Ishikawa (cell line): ENCODE measurements at regions not wholly inside any gene's neighbourhood (a gene's known extent, or its start where the extent isn't known, plus 50 kb on each side); places are given as distances from the start of the nearest gene placed in this dataset.

Experiments
- CEBPB ChIP-seq: IDR thresholded peaks from 2 replicates; pipeline ENCODE4 v1.6.1; 2012
- CREB1 ChIP-seq: IDR thresholded peaks from 2 replicates; pipeline ENCODE4 v1.6.1; 2012; ENCODE audit warnings: low read depth
- EGR1 ChIP-seq: IDR thresholded peaks from 2 replicates; pipeline ENCODE4 v1.6.1; 2012
- EP300 ChIP-seq: IDR thresholded peaks from 2 replicates; pipeline ENCODE4 v1.6.1; 2012; ENCODE audit warnings: borderline replicate concordance
- FOXM1 ChIP-seq: IDR thresholded peaks from 2 replicates; pipeline ENCODE4 v1.6.1; 2012; ENCODE audit warnings: low read depth, borderline replicate concordance
- NFIC ChIP-seq: IDR thresholded peaks from 2 replicates; pipeline ENCODE4 v1.6.1; 2012
- RAD21 ChIP-seq: IDR thresholded peaks from 2 replicates; pipeline ENCODE4 v1.6.1; 2012; ENCODE audit warnings: low read depth
- TAF1 ChIP-seq: IDR thresholded peaks from 2 replicates; pipeline ENCODE4 v1.6.1; 2012; ENCODE audit warnings: low read depth, mild to moderate bottlenecking
- TCF12 ChIP-seq: IDR thresholded peaks from 2 replicates; pipeline ENCODE4 v1.6.1; 2012; ENCODE audit warnings: low read depth
- TEAD4 ChIP-seq: IDR thresholded peaks from 2 replicates; pipeline ENCODE4 v1.6.1; 2012
- YY1 ChIP-seq: IDR thresholded peaks from 2 replicates; pipeline ENCODE4 v1.6.1; 2012; ENCODE audit warnings: low read depth
- ZBTB7A ChIP-seq: IDR thresholded peaks from 2 replicates; pipeline ENCODE4 v1.6.1; 2012; ENCODE audit warnings: low read depth
- TF ChIP-seq, protein P1 (sequence below): IDR thresholded peaks from 2 replicates; pipeline ENCODE4 v1.6.1; 2012; ENCODE audit warnings: low read depth, mild to moderate bottlenecking
- TF ChIP-seq, protein P2 (sequence below): IDR thresholded peaks from 2 replicates; pipeline ENCODE4 v1.6.1; 2012
- TF ChIP-seq, protein P3 (sequence below): IDR thresholded peaks from 2 replicates; pipeline ENCODE4 v1.6.1; 2012

DNA sequence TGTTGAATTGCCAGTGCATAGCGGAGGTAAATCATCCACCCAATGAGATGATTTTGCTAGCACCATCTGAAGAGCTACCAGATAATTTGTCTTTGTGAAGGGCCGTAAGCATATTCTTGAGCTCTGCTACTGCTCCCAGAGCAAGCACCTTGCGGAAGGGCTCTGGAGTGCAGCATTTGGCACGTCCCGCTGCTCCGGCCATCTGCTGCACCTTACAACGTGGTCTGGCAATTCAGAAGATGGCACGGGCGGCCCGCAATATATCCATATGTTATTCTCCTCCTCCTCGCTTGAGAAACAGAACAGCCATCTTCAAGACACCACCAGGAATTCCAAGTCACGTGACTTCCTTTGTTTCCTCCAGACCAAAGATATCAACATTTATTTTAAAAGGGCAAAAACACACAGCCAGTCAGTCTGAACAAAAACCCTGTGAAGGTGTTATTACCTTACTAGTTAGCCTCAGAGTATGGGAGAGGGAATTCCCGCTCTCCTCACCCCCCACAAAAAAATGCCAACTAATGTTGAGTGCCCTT, 1095.7 kb upstream of the TENM3 start:
- TF ChIP-seq, protein P1, sequence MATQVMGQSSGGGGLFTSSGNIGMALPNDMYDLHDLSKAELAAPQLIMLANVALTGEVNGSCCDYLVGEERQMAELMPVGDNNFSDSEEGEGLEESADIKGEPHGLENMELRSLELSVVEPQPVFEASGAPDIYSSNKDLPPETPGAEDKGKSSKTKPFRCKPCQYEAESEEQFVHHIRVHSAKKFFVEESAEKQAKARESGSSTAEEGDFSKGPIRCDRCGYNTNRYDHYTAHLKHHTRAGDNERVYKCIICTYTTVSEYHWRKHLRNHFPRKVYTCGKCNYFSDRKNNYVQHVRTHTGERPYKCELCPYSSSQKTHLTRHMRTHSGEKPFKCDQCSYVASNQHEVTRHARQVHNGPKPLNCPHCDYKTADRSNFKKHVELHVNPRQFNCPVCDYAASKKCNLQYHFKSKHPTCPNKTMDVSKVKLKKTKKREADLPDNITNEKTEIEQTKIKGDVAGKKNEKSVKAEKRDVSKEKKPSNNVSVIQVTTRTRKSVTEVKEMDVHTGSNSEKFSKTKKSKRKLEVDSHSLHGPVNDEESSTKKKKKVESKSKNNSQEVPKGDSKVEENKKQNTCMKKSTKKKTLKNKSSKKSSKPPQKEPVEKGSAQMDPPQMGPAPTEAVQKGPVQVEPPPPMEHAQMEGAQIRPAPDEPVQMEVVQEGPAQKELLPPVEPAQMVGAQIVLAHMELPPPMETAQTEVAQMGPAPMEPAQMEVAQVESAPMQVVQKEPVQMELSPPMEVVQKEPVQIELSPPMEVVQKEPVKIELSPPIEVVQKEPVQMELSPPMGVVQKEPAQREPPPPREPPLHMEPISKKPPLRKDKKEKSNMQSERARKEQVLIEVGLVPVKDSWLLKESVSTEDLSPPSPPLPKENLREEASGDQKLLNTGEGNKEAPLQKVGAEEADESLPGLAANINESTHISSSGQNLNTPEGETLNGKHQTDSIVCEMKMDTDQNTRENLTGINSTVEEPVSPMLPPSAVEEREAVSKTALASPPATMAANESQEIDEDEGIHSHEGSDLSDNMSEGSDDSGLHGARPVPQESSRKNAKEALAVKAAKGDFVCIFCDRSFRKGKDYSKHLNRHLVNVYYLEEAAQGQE, result no peak
- TF ChIP-seq, protein P2, sequence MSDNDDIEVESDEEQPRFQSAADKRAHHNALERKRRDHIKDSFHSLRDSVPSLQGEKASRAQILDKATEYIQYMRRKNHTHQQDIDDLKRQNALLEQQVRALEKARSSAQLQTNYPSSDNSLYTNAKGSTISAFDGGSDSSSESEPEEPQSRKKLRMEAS, result no peak
- TF ChIP-seq RAD21 (no peak), ZBTB7A (no peak), EP300 (no peak), CREB1 (no peak), NFIC (no peak), FOXM1 (no peak), TAF1 (no peak), CEBPB (no peak), TEAD4 (no peak), YY1 (no peak), EGR1 (no peak), TCF12 (no peak)
- TF ChIP-seq, protein P3, sequence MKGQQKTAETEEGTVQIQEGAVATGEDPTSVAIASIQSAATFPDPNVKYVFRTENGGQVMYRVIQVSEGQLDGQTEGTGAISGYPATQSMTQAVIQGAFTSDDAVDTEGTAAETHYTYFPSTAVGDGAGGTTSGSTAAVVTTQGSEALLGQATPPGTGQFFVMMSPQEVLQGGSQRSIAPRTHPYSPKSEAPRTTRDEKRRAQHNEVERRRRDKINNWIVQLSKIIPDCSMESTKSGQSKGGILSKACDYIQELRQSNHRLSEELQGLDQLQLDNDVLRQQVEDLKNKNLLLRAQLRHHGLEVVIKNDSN, result no peak

DNA sequence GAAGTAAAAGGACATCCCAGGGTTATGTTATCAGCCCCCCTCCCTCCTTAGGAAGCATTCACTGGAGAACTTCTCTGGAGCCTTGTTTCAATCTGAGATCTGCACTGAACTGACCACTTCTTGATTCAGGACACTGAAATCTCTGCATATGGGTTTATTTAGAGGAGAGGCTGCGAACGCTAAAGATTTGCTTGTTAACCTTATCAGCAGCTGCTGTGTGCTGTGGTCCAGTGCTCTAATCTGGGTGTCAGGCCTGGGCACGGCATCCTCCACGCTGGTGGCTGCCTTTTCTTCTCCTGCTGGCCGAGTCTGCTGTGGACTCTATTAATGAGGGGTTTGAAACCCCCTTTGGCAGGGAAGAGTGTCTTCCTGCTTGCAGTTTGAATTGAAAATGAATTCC, 1094.7 kb upstream of the TENM3 start:
- TF ChIP-seq CEBPB, result no peak
- TF ChIP-seq ZBTB7A, result no peak
- TF ChIP-seq, protein P3, result no peak
- TF ChIP-seq RAD21, result no peak

DNA sequence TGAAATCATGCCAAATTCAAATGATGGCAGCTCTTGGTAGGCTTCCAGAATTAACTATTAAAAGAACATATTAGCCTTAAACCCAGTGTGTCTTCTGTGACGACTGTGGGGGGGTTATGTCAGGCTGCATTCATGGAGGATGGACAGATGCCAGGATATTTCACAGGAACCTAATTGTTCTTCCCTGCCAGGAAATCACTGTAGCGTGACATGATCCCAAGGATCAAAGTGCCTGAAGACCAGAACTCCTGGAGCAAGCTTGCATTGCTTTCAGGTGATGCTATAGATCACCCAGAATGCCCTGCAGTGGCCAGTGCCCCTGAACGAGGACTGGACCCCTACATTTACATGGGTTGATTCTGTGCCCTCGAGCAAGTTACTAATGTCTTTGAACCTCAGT, 1093.0 kb upstream of the TENM3 start:
- peak; percentile 87 for TF ChIP-seq TEAD4
- peak; percentile 83 for TF ChIP-seq EP300
- no peak for TF ChIP-seq TAF1
- TF ChIP-seq CEBPB, result peak; percentile 52; the same call in 1 of the 2 replicates
- peak; percentile 97 for TF ChIP-seq NFIC
- TF ChIP-seq FOXM1, result 0 out of 2 replicates have a peak, but pooled peaks have one; percentile 33
- TF ChIP-seq CREB1, result no peak
- no peak for TF ChIP-seq RAD21
- TF ChIP-seq TCF12, result peak; percentile 89
- TF ChIP-seq YY1, result peak; percentile 50; the same call in 1 of the 2 replicates
- TF ChIP-seq, protein P3, result no peak
- no peak for TF ChIP-seq EGR1

DNA sequence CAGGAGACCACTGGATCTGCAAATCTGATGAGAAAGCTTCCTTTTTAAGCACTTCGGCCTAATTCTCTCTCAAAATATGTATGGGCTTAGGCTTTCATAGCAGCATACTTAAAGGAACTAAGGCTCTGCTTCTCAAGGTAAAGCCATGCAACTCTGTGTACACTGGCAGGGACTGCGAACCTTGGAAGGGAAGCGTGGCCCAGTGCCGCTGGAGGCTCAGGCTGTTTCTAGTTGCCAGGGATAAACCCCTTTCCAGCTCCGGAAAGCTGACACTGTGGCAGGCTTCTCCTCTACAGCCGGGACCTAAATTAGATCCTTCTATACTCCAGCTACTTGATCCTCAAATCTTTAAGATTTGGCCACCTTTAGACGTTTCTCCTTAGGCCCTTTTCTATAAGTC, 1091.3 kb upstream of the TENM3 start:
- TF ChIP-seq CEBPB, result no peak
- TF ChIP-seq TAF1, result no peak
- TF ChIP-seq, protein P1, result no peak
- TF ChIP-seq RAD21, result no peak
- no peak for TF ChIP-seq TEAD4
- no peak for TF ChIP-seq TCF12
- TF ChIP-seq EGR1, result no peak
- TF ChIP-seq YY1, result no peak
- TF ChIP-seq ZBTB7A, result no peak
- no peak for TF ChIP-seq CREB1
- TF ChIP-seq, protein P2, result no peak
- TF ChIP-seq EP300, result no peak
- no peak for TF ChIP-seq FOXM1
- TF ChIP-seq, protein P3, result no peak
- TF ChIP-seq NFIC, result no peak

DNA sequence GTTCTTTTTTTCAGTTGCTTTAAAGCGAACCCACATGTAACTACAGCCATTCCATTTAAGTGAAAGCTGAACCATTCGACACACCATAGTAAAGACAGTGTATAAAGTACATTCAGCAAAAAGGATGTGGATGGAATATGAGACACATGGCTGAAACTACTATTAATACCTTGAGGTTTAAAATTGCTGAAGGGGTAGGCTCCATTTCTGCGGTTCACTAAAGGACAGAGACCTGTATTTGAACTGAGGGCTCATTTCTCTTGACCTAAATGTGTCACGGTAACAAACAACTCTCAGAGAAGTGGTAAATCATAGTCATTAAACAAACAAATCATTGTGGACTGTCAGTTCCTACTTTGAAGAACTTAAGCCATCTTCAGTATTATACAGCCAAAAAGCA, 1085.6 kb upstream of the TENM3 start:
- TF ChIP-seq, protein P1, result no peak
- TF ChIP-seq ZBTB7A (no peak), TEAD4 (no peak), TCF12 (no peak), RAD21 (no peak), EGR1 (no peak), YY1 (no peak), TAF1 (no peak), CEBPB (no peak), FOXM1 (no peak), EP300 (no peak), NFIC (no peak)
- TF ChIP-seq, protein P3, result no peak
